22Rv1 (cell line): ENCODE measurements at regions not wholly inside any gene's neighbourhood (a gene's known extent, or its start where the extent isn't known, plus 50 kb on each side); places are given as distances from the start of the nearest gene placed in this dataset.

ENCODE experiments used
- CTCF ChIP-seq: fragments of 450-650 bp; IDR thresholded peaks from 2 replicates; pipeline ENCODE4 v1.5.1; 2017; ENCODE audit warnings: mild to moderate bottlenecking
- ZFX ChIP-seq: fragments of 450-650 bp; IDR thresholded peaks from 2 replicates; pipeline ENCODE4 v1.6.1; 2017; ENCODE audit warnings: antibody characterized with exemption, borderline replicate concordance

- TF ChIP-seq CTCF (no peak), ZFX (no peak)
These were observed 80.7 kb downstream of the INHBA start for GRCh38 chr7:41621953-41622831.
